ENCODE measurements at regions not wholly inside any gene's neighbourhood (a gene's known extent, or its start where the extent isn't known, plus 50 kb on each side); places are given as distances from the start of the nearest gene placed in this dataset.

GRCh38 chr13:31081316-31081715 lies 80.4 kb downstream of the HSPH1 start:
- DNase-seq, result no peak

- DNase-seq, result no peak
Observed at GRCh38 chr13:31074756-31075155, 86.9 kb downstream of the HSPH1 start.

- no peak for DNase-seq
Observed at GRCh38 chr13:31073859-31074718, 87.6 kb downstream of the HSPH1 start.

GRCh38 chr13:31072041-31072440 lies 89.7 kb downstream of the HSPH1 start:
- no peak for DNase-seq

DNA sequence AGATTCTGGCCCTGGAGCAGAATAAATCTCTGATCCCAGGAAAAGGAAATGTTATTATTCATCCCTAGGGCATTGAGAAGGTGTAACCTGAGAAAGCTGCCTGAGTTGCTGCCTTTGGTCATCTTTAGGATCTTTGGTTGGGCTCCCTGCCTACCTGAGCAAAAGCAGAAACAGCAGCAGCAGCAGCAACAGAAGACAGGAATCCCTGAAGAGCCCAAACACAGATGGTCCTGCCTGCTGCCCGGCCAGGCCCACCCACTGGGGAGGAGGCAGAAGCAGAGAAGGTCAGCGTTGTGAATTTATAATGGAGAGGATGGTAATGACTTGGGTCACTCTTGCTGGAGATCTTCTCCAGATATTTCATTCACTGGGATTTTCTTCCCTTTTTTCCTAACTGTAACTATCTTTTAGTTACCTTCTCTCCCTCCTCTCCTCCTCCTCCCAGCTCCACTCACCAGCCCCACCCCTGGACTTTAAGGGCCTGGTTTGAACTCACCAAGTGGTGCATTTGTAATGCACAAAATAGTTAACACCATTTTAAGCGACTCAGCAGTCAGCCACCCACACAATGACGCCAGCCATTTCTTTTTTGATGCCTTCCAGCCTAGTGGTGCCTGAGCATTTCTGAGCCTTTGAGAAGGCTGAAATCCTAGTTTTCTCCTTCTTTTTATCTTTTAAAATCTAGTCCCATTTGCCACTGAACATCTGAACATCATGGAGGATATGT lies 91.7 kb downstream of the HSPH1 start:
- DNase-seq, result no peak

DNA sequence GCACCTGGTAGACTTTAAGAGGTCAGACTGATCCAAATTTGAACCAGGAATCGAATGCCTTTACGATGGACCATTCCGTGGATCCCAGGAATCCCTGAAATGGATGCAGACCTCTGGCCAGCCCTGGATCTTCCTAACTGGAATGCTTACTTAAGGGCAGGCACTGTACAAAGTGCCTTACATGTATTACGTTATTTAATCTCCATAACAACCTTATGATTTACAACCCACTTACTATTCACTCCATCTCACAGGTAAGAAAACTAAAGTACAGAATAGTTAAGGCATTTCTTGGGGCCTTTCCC lies 93.6 kb downstream of the HSPH1 start:
- no peak for DNase-seq

- DNase-seq, result no peak
Observed at GRCh38 chr13:31067416-31068118, 94.1 kb downstream of the HSPH1 start.

DNA sequence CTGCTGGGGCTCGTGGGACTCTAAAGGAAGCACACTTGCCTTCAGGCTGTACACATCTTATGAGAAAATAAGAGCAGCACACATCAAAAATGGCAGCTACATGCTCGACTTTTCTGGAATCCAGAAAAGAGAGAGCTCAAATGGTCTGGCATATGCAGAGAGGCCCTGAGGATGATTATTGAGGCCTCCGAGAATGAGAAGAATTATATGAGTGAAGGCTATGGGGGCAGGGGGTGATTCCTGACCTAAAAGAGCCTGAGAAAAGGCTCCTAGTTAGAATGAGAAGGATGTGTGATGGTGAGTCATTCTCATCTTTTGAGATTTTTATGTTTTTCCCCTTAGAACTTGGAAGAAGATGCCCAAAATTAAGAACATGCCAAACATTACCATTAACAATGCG lies 97.1 kb downstream of the HSPH1 start:
- DNase-seq, result no peak

GRCh38 chr13:31063772-31064171 lies 97.9 kb downstream of the HSPH1 start:
- no peak for DNase-seq

DNA sequence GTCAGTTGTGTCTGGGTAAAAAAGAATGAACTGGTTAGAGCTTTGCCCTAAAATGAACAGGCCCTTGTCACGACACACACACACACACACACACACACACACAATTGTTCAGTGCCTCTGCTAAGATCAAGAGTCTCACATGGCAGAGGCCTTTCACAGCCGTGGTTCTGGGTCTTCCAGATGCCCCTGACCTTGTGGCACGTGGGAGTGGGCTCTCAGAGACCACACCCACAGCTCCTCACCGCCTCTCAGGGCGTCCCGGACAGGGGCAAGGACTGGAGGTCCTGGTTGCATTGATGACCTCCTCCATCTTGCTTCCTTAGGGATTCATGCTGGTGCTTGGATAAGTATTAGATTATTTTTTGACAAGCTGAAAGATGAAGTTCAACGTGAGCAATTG lies 101.0 kb downstream of the HSPH1 start:
- DNase-seq, result no peak

- no peak for DNase-seq
Observed at GRCh38 chr13:31060220-31060619, 101.5 kb downstream of the HSPH1 start.

DNA sequence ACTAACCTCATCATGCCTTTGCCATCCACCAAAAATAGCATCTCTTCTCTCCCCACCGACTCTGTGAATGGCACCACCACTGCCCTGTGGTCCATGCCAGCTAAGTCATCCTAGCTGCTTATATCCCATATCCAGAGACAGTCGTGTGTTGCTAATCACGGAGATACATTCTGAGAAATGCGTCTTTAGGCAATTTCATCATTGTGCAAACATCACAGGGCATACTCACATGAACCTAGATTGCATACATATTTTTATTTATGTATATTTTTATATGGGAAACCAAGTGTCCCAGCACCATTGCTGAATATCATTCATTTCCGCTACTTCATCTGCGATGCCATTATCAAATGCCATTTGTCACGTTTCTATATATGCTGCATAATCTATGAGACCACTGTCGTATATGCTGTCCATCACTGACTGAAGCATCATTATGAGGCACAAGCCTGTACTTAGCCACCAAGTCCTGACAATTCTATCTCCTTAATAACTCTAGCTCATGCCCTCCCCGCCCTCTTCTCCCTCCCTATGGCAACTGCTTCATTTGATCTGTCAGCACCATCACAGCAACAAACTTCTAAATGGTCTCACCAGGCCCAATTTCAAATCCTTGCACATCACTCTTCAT lies 104.2 kb downstream of the HSPH1 start:
- no peak for DNase-seq

GRCh38 chr13:31056644-31057271 lies 104.9 kb downstream of the HSPH1 start:
- no peak for DNase-seq

DNA sequence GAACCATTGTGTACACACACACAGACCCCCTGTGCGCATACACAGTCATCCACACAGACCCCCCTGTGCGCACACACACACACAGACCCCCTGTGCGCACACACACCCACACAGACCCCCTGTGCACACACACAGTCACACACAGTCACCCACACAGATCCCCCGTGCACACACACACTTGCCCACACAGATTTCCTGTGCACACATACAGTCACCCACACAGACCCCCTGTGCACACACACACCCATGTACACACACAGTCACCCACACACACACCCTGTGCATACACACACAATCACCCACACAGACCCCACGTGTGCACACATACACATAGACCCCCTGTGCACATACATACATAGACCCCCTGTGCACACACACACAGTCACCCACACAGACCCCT lies 106.1 kb downstream of the HSPH1 start:
- no peak for DNase-seq

DNA sequence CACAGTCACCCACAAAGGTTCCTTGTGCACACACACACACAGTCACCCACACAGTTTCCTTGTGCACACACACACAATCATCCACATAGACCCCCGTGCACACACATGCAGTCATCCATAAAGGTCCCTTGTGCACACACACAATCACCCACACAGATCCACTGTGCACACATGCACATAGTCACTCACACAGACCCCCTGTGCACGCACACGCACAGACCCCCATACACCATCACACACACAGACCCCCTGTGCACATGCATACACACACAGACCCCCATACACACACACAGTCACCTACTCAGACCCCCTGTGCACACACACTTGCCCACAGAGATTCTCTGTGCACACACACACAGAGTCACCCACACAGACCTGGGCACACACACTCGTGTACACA lies 107.1 kb downstream of the HSPH1 start:
- no peak for DNase-seq

DNA sequence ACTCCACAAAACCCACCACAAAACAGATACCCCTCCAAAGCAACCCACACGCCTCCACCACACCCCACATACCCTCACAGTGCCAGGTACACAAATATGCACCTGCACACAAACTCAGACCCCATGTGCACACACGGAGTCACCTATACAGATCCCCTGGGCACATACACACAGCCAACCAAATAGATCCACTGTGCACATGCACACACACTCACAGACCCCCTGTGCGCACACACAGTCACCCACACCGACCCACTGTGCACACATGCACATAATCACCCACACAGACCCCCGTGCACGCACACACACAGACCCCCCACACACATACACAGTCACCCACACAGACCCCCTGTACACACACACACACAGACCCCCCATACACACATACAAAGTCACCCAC lies 107.8 kb downstream of the HSPH1 start:
- DNase-seq, result no peak

DNA sequence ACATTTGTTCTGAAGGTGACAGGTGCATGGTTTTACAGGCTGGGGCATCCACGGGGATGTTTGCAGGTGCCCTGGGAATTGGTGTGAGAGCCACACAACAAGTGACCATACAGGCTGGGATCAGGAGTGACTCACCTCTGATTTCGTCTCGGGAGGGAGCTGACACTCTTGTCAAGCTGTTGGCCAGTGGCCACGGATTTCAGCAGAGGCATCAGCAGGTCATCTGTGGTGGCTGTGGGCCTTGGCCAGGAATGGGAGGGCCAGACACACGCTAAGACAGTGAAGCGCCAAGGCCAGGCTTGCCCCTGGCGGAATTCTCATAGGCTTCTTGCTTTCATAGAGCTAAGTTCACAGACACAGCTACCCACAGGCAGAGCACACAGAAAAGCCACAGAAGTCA lies 108.6 kb downstream of the HSPH1 start:
- peak; percentile 7 for DNase-seq

DNA sequence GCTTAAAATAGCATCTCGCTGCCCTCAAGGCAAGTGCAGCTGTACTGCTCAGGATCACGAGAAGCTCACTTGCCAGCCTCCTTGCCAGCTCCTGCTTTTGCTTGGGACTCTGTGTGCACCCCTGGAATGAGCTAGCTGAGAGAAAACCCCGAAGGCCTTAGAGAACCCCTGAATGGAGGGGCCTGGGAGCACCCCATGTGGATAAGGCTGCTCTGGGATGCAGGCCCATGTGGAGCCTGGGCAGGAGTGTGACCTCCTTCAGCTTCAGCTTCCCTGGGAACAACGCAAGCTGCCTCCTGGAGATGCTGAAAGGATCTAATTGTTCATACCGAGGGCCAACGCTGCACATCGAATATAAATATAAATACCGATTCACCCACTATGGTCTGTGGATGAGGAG lies 109.2 kb downstream of the HSPH1 start:
- DNase-seq, result no peak

DNA sequence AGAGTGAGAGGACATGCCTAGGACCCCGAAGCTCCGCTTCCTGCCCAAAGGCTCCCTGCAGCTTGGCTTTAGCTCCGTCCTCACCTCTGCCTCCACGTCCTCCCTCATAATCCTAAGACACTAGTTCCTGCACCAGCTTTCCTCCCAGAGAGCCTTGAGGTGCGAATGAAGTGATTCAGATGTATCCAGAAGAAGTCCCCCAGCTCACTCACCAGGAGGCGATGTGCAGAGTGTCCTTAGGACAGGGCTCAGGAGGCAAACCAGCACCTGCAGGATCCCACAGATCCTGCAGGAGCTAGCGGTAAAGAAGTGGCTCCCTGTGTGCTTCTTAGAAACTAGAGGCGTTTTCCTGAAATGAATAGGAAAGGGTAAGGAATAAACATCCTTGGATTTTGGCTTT lies 109.7 kb downstream of the HSPH1 start:
- DNase-seq, result no peak

- DNase-seq, result peak; percentile 6
Observed at GRCh38 chr13:31050486-31051400, 111.0 kb downstream of the HSPH1 start.

DNA sequence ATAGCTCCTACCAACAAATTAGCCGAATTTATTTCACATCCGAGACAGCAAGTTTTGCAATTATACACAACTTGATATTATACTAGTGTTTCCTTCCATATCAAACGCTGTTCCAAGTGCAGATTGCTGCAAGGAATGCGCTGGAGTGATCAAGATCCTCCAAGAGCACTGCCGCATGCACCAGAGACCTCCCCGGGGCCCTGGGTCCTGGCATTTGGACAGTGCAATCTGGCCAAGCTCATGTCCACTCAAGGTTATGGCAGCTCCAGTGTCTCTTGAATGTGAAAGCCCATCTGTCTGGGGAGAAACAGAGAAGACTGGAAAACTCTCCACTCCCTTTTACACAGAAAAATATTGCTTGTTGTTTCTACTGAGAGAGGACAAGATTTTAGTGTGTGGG lies 111.9 kb downstream of the HSPH1 start:
- peak; percentile 4 for DNase-seq

GRCh38 chr13:31049083-31049482 lies 112.6 kb downstream of the HSPH1 start:
- no peak for DNase-seq

All from right hindlimb (tissue), 1 donor.